ENCODE measurements at regions not wholly inside any gene's neighbourhood (a gene's known extent, or its start where the extent isn't known, plus 50 kb on each side); places are given as distances from the start of the nearest gene placed in this dataset.

DNA sequence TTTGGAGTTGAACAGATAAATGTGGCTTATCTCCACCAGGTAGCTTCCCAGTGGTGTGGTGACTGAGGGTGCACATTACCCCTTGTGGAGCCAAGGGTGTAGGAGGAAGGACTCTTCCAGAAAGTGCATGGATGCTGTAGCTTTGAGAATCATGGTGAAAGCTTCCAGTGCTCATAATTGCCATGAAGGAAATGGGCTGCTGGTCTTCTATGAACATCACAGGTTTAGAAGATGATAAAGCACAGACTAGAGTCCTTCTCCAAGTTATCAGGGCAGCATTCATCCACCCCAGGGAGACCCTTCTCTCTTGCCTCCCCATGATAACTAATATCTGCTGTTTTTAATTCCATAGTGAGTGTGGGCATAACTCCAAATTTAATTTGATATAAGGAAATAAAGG is 93.4 kb upstream of the CHD1 start:
- Histone ChIP-seq H2AFZ (ENCODE audit: low read depth, low read length, poor library complexity, severe bottlenecking) (no peak overlapping the region), H3K9me3 (ENCODE audit: control insufficient read depth in 1 of 2, insufficient read depth in 1 of 2, low read depth in 1 of 2, low read length in 2 of 2) (no peaks in the 10 kb centered on the region), H3K9me2 (ENCODE audit: insufficient read depth) (no peaks in the 10 kb centered on the region), H3K9ac (ENCODE audit: low read length) (no peak overlapping the region), H3K4me2 (ENCODE audit: low read length) (no peak overlapping the region), H3K27me3 (ENCODE audit: insufficient read depth, low read length) (no peaks in the 10 kb centered on the region), H3K79me2 (ENCODE audit: insufficient read depth, low read length) (no peaks in the 10 kb centered on the region), H3K36me3 (ENCODE audit: control insufficient read depth in 1 of 2, insufficient read depth in 2 of 2, low read length in 2 of 2) (no peaks in the 10 kb centered on the region), H4K20me1 (ENCODE audit: insufficient read depth) (no peaks in the 10 kb centered on the region), H3K27ac (ENCODE audit: low read depth, low read length) (no peak overlapping the region), H3K4me1 (ENCODE audit: control insufficient read depth in 1 of 2, insufficient read depth in 2 of 2, low read length in 2 of 2) (peaks cover 21 to 26% of the 10 kb centered on the region in 2 experiments), H3K4me3 (replicated peaks in 1 of 2; ENCODE audit: low read depth in 1 of 2, low read length in 2 of 2) (no peak overlapping the region)
- intact Hi-C loops (cut with micrococcal nuclease) = no loop called here
- ChIA-PET RAD21 (ENCODE audit: low non-redundant PET in 1 of 2, low total read pairs in 2 of 2, uncharacterized antibody in 2 of 2, unreplicated experiment in 2 of 2) (no interaction called here), CTCF (no interaction called here), POLR2A (no interaction called here)
- DNase-seq (ENCODE audit: low read depth, low spot score) (no peak), ATAC-seq (no peak)
- TF ChIP-seq SIN3A (IDR thresholded peaks at IDR 0.05; ENCODE audit: low read depth) = no peak
- no peak for TF ChIP-seq CEBPB (IDR thresholded peaks at IDR 0.05; ENCODE audit: low read depth)
- TF ChIP-seq, protein P1, sequence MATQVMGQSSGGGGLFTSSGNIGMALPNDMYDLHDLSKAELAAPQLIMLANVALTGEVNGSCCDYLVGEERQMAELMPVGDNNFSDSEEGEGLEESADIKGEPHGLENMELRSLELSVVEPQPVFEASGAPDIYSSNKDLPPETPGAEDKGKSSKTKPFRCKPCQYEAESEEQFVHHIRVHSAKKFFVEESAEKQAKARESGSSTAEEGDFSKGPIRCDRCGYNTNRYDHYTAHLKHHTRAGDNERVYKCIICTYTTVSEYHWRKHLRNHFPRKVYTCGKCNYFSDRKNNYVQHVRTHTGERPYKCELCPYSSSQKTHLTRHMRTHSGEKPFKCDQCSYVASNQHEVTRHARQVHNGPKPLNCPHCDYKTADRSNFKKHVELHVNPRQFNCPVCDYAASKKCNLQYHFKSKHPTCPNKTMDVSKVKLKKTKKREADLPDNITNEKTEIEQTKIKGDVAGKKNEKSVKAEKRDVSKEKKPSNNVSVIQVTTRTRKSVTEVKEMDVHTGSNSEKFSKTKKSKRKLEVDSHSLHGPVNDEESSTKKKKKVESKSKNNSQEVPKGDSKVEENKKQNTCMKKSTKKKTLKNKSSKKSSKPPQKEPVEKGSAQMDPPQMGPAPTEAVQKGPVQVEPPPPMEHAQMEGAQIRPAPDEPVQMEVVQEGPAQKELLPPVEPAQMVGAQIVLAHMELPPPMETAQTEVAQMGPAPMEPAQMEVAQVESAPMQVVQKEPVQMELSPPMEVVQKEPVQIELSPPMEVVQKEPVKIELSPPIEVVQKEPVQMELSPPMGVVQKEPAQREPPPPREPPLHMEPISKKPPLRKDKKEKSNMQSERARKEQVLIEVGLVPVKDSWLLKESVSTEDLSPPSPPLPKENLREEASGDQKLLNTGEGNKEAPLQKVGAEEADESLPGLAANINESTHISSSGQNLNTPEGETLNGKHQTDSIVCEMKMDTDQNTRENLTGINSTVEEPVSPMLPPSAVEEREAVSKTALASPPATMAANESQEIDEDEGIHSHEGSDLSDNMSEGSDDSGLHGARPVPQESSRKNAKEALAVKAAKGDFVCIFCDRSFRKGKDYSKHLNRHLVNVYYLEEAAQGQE (IDR thresholded peaks at IDR 0.05; ENCODE audit: low read depth) = no peak
- TF ChIP-seq ZNF274 (IDR thresholded peaks at IDR 0.05; ENCODE audit: low read depth, low read length) = no peak
- TF ChIP-seq CBX3 (IDR thresholded peaks at IDR 0.05; ENCODE audit: low read depth) = no peak
- no peak for TF ChIP-seq ELF1 (IDR thresholded peaks at IDR 0.05; ENCODE audit: borderline replicate concordance, low read depth)
- TF ChIP-seq, protein P2, sequence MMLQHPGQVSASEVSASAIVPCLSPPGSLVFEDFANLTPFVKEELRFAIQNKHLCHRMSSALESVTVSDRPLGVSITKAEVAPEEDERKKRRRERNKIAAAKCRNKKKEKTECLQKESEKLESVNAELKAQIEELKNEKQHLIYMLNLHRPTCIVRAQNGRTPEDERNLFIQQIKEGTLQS (IDR thresholded peaks at IDR 0.05) = no peak
- TF ChIP-seq EZH2 (IDR thresholded peaks at IDR 0.05) = no peak
- TF ChIP-seq JUND (IDR thresholded peaks at IDR 0.05) = no peak
- no peak for TF ChIP-seq EZH2phosphoT487 (IDR thresholded peaks at IDR 0.05; ENCODE audit: borderline replicate concordance)
- TF ChIP-seq FOSL1 (IDR thresholded peaks at IDR 0.05; ENCODE audit: low read depth) = no peak
- no TSS peak for BruUV-seq (replicated peaks)
